GM21529 (cell line): ENCODE measurements at regions not wholly inside any gene's neighbourhood (a gene's known extent, or its start where the extent isn't known, plus 50 kb on each side); places are given as distances from the start of the nearest gene placed in this dataset.
A peak's percentile ranks its signal among the peaks of the same experiment; 100 is the strongest.

Experiments
- ATAC-seq: cut with Tn5 transposase; IDR thresholded peaks from one replicate; pipeline ENCODE4 v1.9.1; 2021; ENCODE audit not compliant: unreplicated experiment

GRCh38 chr1:80274256-80274655 lies 1267.7 kb upstream of the ADGRL4 start:
- ATAC-seq, result no peak

GRCh38 chr1:80272495-80272894 lies 1266.0 kb upstream of the ADGRL4 start:
- no peak for ATAC-seq

GRCh38 chr1:80258659-80259058 lies 1252.1 kb upstream of the ADGRL4 start:
- no peak for ATAC-seq

- no peak for ATAC-seq
Observed at GRCh38 chr1:80251591-80251990, 1245.1 kb upstream of the ADGRL4 start.

- no peak for ATAC-seq
Observed at GRCh38 chr1:80251171-80251570, 1244.6 kb upstream of the ADGRL4 start.

- no peak for ATAC-seq
Observed at GRCh38 chr1:80250573-80251168, 1244.1 kb upstream of the ADGRL4 start.

GRCh38 chr1:80249699-80250098 lies 1243.2 kb upstream of the ADGRL4 start:
- ATAC-seq, result no peak

GRCh38 chr1:80248886-80249285 lies 1242.4 kb upstream of the ADGRL4 start:
- no peak for ATAC-seq

GRCh38 chr1:80245813-80246212 lies 1239.3 kb upstream of the ADGRL4 start:
- ATAC-seq, result no peak

- no peak for ATAC-seq
Observed at GRCh38 chr1:80244372-80244771, 1237.8 kb upstream of the ADGRL4 start.

- ATAC-seq, result no peak
Observed at GRCh38 chr1:80241566-80241965, 1235.0 kb upstream of the ADGRL4 start.

- no peak for ATAC-seq
Observed at GRCh38 chr1:80225510-80225909, 1219.0 kb upstream of the ADGRL4 start.

- ATAC-seq, result no peak
Observed at GRCh38 chr1:80221319-80221718, 1214.8 kb upstream of the ADGRL4 start.

GRCh38 chr1:80218112-80218511 lies 1211.6 kb upstream of the ADGRL4 start:
- ATAC-seq, result peak; percentile 83

- no peak for ATAC-seq
Observed at GRCh38 chr1:80217377-80217986, 1211.0 kb upstream of the ADGRL4 start.

GRCh38 chr1:80214888-80215540 lies 1208.5 kb upstream of the ADGRL4 start:
- ATAC-seq, result peak; percentile 67

- no peak for ATAC-seq
Observed at GRCh38 chr1:80212948-80213347, 1206.4 kb upstream of the ADGRL4 start.

GRCh38 chr1:80211691-80212380 lies 1205.3 kb upstream of the ADGRL4 start:
- ATAC-seq, result no peak

GRCh38 chr1:80202118-80202517 lies 1195.6 kb upstream of the ADGRL4 start:
- ATAC-seq, result no peak

GRCh38 chr1:80194221-80194620 lies 1187.7 kb upstream of the ADGRL4 start:
- ATAC-seq, result no peak

- ATAC-seq, result no peak
Observed at GRCh38 chr1:80181418-80181817, 1174.9 kb upstream of the ADGRL4 start.

GRCh38 chr1:80171631-80172030 lies 1165.1 kb upstream of the ADGRL4 start:
- no peak for ATAC-seq
